Activated naive CD8-positive, alpha-beta T cell treated with anti-CD3 and anti-CD28 coated beads, Interleukin-2, amount 10 ng/mL, durations not matched to agents 7 days and 5 days (primary cell): ENCODE measurements at regions not wholly inside any gene's neighbourhood (a gene's known extent, or its start where the extent isn't known, plus 50 kb on each side); places are given as distances from the start of the nearest gene placed in this dataset.
"Not testable (repeated sequence)": the region's sequence is repeated elsewhere in the genome, so short reads cannot be mapped to it uniquely, and the experiment has no call there.

ENCODE experiments used
- ATAC-seq: fragments of 150-1000 bp; cut with Tn5 transposase; one replicate; pipeline ENCODE4 v1.10.0; 2021; ENCODE audit warnings: low read depth, moderate library complexity
- POLR2A ChIA-PET: fragments of 350-600 bp; sonication (Branson Sonifier 250); formaldehyde crosslinking; loops from one replicate; lab custom pipeline; 2021; ENCODE audit warnings: antibody characterized with exemption; lab: Charles Lee
- DNase-seq: peaks from one replicate; pipeline ENCODE4 v3.0.0; 2021
- H3K27ac Mint-ChIP-seq: one replicate; pipeline ENCODE4 v1.8.0; 2022; ENCODE audit warnings: mild to moderate bottlenecking, mixed read lengths
- H3K27me3 Mint-ChIP-seq: one replicate; pipeline ENCODE4 v1.8.0; 2022; ENCODE audit warnings: mild to moderate bottlenecking, moderate library complexity, mixed read lengths
- H3K36me3 Mint-ChIP-seq: one replicate; pipeline ENCODE4 v1.8.0; 2021; ENCODE audit warnings: mild to moderate bottlenecking, mixed read lengths
- H3K4me1 Mint-ChIP-seq: one replicate; pipeline ENCODE4 v1.8.0; 2021; ENCODE audit warnings: mixed read lengths
- H3K4me3 Mint-ChIP-seq: one replicate; pipeline ENCODE4 v1.8.0; 2022; ENCODE audit warnings: mild to moderate bottlenecking, moderate library complexity, mixed read lengths
- H3K9me3 Mint-ChIP-seq: one replicate; pipeline ENCODE4 v1.8.0; 2021; ENCODE audit warnings: mixed read lengths

GRCh38 chr2:48061656-48062055 lies 155.4 kb upstream of the FBXO11 start:
- ATAC-seq, H3K4me1 Mint-ChIP-seq, DNase-seq, H3K27me3 Mint-ChIP-seq, H3K9me3 Mint-ChIP-seq, POLR2A ChIA-PET, H3K36me3 Mint-ChIP-seq, H3K27ac Mint-ChIP-seq, H3K4me3 Mint-ChIP-seq: not testable (repeated sequence)

GRCh38 chr2:48065096-48065495 lies 158.8 kb upstream of the FBXO11 start:
- Mint-ChIP-seq H3K9me3 (no peaks in the 10 kb centered on the region), H3K4me3 (no peak overlapping the region), H3K36me3 (no peaks in the 10 kb centered on the region), H3K27me3 (peaks cover 3% of the 10 kb centered on the region), H3K27ac (no peak overlapping the region), H3K4me1 (no peaks in the 10 kb centered on the region)
- POLR2A ChIA-PET, result no interaction called here
- no peak for ATAC-seq
- DNase-seq, result no peak

GRCh38 chr2:48066000-48066399 lies 159.7 kb upstream of the FBXO11 start:
- DNase-seq (no peak), ATAC-seq (no peak)
- no peak overlapping the region for H3K4me3 Mint-ChIP-seq
- H3K27ac Mint-ChIP-seq, result no peak overlapping the region
- POLR2A ChIA-PET, result no interaction called here
- no peaks in the 10 kb centered on the region for H3K4me1 Mint-ChIP-seq
- peaks cover 3% of the 10 kb centered on the region for H3K27me3 Mint-ChIP-seq
- H3K9me3 Mint-ChIP-seq, result no peaks in the 10 kb centered on the region
- no peaks in the 10 kb centered on the region for H3K36me3 Mint-ChIP-seq

GRCh38 chr2:48069769-48070168 lies 163.5 kb upstream of the FBXO11 start:
- H3K27ac Mint-ChIP-seq, result no peak overlapping the region
- DNase-seq (no peak), ATAC-seq (no peak)
- no peaks in the 10 kb centered on the region for H3K4me1 Mint-ChIP-seq
- no peaks in the 10 kb centered on the region for H3K36me3 Mint-ChIP-seq
- H3K9me3 Mint-ChIP-seq, result no peaks in the 10 kb centered on the region
- H3K4me3 Mint-ChIP-seq, result no peak overlapping the region
- peaks cover 2% of the 10 kb centered on the region for H3K27me3 Mint-ChIP-seq
- POLR2A ChIA-PET, result no interaction called here

- ATAC-seq (no peak), DNase-seq (no peak)
- Mint-ChIP-seq H3K4me1 (no peaks in the 10 kb centered on the region), H3K27ac (no peak overlapping the region), H3K4me3 (no peak overlapping the region), H3K27me3 (peaks cover 2% of the 10 kb centered on the region), H3K36me3 (no peaks in the 10 kb centered on the region), H3K9me3 (no peaks in the 10 kb centered on the region)
- POLR2A ChIA-PET, result no interaction called here
Observed at GRCh38 chr2:48070415-48070814, 164.1 kb upstream of the FBXO11 start.

- no peaks in the 10 kb centered on the region for H3K4me1 Mint-ChIP-seq
- ATAC-seq, result no peak
- POLR2A ChIA-PET, result no interaction called here
- H3K27ac Mint-ChIP-seq, result no peak overlapping the region
- no peaks in the 10 kb centered on the region for H3K9me3 Mint-ChIP-seq
- H3K4me3 Mint-ChIP-seq, result no peak overlapping the region
- no peak for DNase-seq
- no peaks in the 10 kb centered on the region for H3K36me3 Mint-ChIP-seq
- peaks cover 2% of the 10 kb centered on the region for H3K27me3 Mint-ChIP-seq
Observed at GRCh38 chr2:48072583-48072982, 166.3 kb upstream of the FBXO11 start.

- Mint-ChIP-seq H3K4me3 (no peak overlapping the region), H3K4me1 (no peaks in the 10 kb centered on the region), H3K9me3 (no peaks in the 10 kb centered on the region), H3K27ac (no peak overlapping the region), H3K27me3 (peaks cover 5% of the 10 kb centered on the region), H3K36me3 (no peaks in the 10 kb centered on the region)
- no peak for DNase-seq
- no peak for ATAC-seq
- POLR2A ChIA-PET, result no interaction called here
Observed at GRCh38 chr2:48075631-48076030, 169.3 kb upstream of the FBXO11 start.

- Mint-ChIP-seq H3K9me3 (no peaks in the 10 kb centered on the region), H3K4me3 (no peak overlapping the region), H3K36me3 (no peaks in the 10 kb centered on the region), H3K27ac (no peak overlapping the region), H3K27me3 (peaks cover 2% of the 10 kb centered on the region), H3K4me1 (no peaks in the 10 kb centered on the region)
- DNase-seq (no peak), ATAC-seq (no peak)
- POLR2A ChIA-PET, result no interaction called here
Observed at GRCh38 chr2:48080534-48081316, 174.4 kb upstream of the FBXO11 start.

GRCh38 chr2:48081317-48081628 lies 175.0 kb upstream of the FBXO11 start:
- no peak for ATAC-seq
- H3K4me3 Mint-ChIP-seq, result no peak overlapping the region
- POLR2A ChIA-PET, result no interaction called here
- H3K27me3 Mint-ChIP-seq, result peaks cover 2% of the 10 kb centered on the region
- no peak overlapping the region for H3K27ac Mint-ChIP-seq
- no peaks in the 10 kb centered on the region for H3K4me1 Mint-ChIP-seq
- H3K36me3 Mint-ChIP-seq, result no peaks in the 10 kb centered on the region
- DNase-seq, result no peak
- no peaks in the 10 kb centered on the region for H3K9me3 Mint-ChIP-seq

GRCh38 chr2:48085888-48086287 lies 179.6 kb upstream of the FBXO11 start:
- Mint-ChIP-seq H3K4me3 (no peak overlapping the region), H3K27ac (no peak overlapping the region), H3K27me3 (peaks cover 5% of the 10 kb centered on the region), H3K4me1 (no peaks in the 10 kb centered on the region), H3K9me3 (no peaks in the 10 kb centered on the region), H3K36me3 (no peaks in the 10 kb centered on the region)
- POLR2A ChIA-PET, result no interaction called here
- DNase-seq (no peak), ATAC-seq (no peak)

GRCh38 chr2:48088994-48089393 lies 182.7 kb upstream of the FBXO11 start:
- Mint-ChIP-seq H3K4me1 (no peaks in the 10 kb centered on the region), H3K27ac (no peak overlapping the region), H3K4me3 (no peak overlapping the region), H3K27me3 (peaks cover 6% of the 10 kb centered on the region), H3K36me3 (no peaks in the 10 kb centered on the region), H3K9me3 (no peaks in the 10 kb centered on the region)
- ATAC-seq, result no peak
- DNase-seq, result no peak
- POLR2A ChIA-PET, result no interaction called here

GRCh38 chr2:48089644-48090043 lies 183.3 kb upstream of the FBXO11 start:
- ATAC-seq, result no peak
- H3K36me3 Mint-ChIP-seq, result no peaks in the 10 kb centered on the region
- no peak overlapping the region for H3K4me3 Mint-ChIP-seq
- no peaks in the 10 kb centered on the region for H3K9me3 Mint-ChIP-seq
- POLR2A ChIA-PET, result no interaction called here
- no peak for DNase-seq
- peaks cover 6% of the 10 kb centered on the region for H3K27me3 Mint-ChIP-seq
- H3K27ac Mint-ChIP-seq, result no peak overlapping the region
- H3K4me1 Mint-ChIP-seq, result no peaks in the 10 kb centered on the region

- peaks cover 6% of the 10 kb centered on the region for H3K27me3 Mint-ChIP-seq
- no peak overlapping the region for H3K4me3 Mint-ChIP-seq
- POLR2A ChIA-PET, result no interaction called here
- no peaks in the 10 kb centered on the region for H3K4me1 Mint-ChIP-seq
- H3K27ac Mint-ChIP-seq, result no peak overlapping the region
- H3K36me3 Mint-ChIP-seq, result no peaks in the 10 kb centered on the region
- ATAC-seq (no peak), DNase-seq (no peak)
- peaks cover 2% of the 10 kb centered on the region for H3K9me3 Mint-ChIP-seq
Observed at GRCh38 chr2:48092846-48093803, 186.8 kb upstream of the FBXO11 start.

GRCh38 chr2:48096765-48097164 lies 190.5 kb upstream of the FBXO11 start:
- H3K36me3 Mint-ChIP-seq, DNase-seq, H3K9me3 Mint-ChIP-seq, H3K27me3 Mint-ChIP-seq, ATAC-seq, H3K4me1 Mint-ChIP-seq, H3K27ac Mint-ChIP-seq, H3K4me3 Mint-ChIP-seq: not testable (repeated sequence)
- POLR2A ChIA-PET, result interaction anchor here (0.6 to 1.0 kb wide), 2 partner anchors 190 to 238 kb away, joined by 3 read pairs; no protein-coding TSS in a partner anchor
